Activated naive CD4-positive, alpha-beta T cell treated with anti-CD3 and anti-CD28 coated beads, Interleukin-2, amount 50 U/mL, for 16 hours (primary cell): ENCODE measurements at regions not wholly inside any gene's neighbourhood (a gene's known extent, or its start where the extent isn't known, plus 50 kb on each side); places are given as distances from the start of the nearest gene placed in this dataset.
"Not testable (repeated sequence)": the region's sequence is repeated elsewhere in the genome, so short reads cannot be mapped to it uniquely, and the experiment has no call there.

Experiments
- DNase-seq: peaks from one replicate; pipeline ENCODE4 v3.0.0-alpha.2; 2020

- no peak for DNase-seq
Observed at GRCh38 chr2:67713376-67713775, 316.2 kb downstream of the ETAA1 start.

- no peak for DNase-seq
Observed at GRCh38 chr2:67716895-67717396, 319.8 kb downstream of the ETAA1 start.

GRCh38 chr2:67717692-67718091 is 320.6 kb downstream of the ETAA1 start:
- DNase-seq = no peak

GRCh38 chr2:67719351-67719750 is 322.2 kb downstream of the ETAA1 start:
- no peak for DNase-seq

- no peak for DNase-seq
Observed at GRCh38 chr2:67721516-67721915, 324.4 kb downstream of the ETAA1 start.

- no peak for DNase-seq
Observed at GRCh38 chr2:67724261-67724660, 327.1 kb downstream of the ETAA1 start.

GRCh38 chr2:67725731-67726130 is 328.6 kb downstream of the ETAA1 start:
- DNase-seq = no peak

- no peak for DNase-seq
Observed at GRCh38 chr2:67726416-67726815, 329.3 kb downstream of the ETAA1 start.

GRCh38 chr2:67727131-67727530 is 330.0 kb downstream of the ETAA1 start:
- DNase-seq = no peak

- no peak for DNase-seq
Observed at GRCh38 chr2:67727623-67728022, 330.5 kb downstream of the ETAA1 start.

- no peak for DNase-seq
Observed at GRCh38 chr2:67729474-67729873, 332.3 kb downstream of the ETAA1 start.

GRCh38 chr2:67733517-67733916 is 329.3 kb downstream of the C1D start:
- no peak for DNase-seq

- no peak for DNase-seq
Observed at GRCh38 chr2:67752199-67752598, 310.6 kb downstream of the C1D start.

- DNase-seq = no peak
Observed at GRCh38 chr2:67752969-67753368, 309.8 kb downstream of the C1D start.

GRCh38 chr2:67755156-67755882 is 307.5 kb downstream of the C1D start:
- DNase-seq = no peak

GRCh38 chr2:67760995-67761394 is 301.8 kb downstream of the C1D start:
- no peak for DNase-seq

- DNase-seq = no peak
Observed at GRCh38 chr2:67771380-67771779, 291.4 kb downstream of the C1D start.

GRCh38 chr2:67772216-67773170 is 290.3 kb downstream of the C1D start:
- DNase-seq = no peak

GRCh38 chr2:67773851-67774250 is 289.0 kb downstream of the C1D start:
- DNase-seq = no peak

- DNase-seq = no peak
Observed at GRCh38 chr2:67776276-67776675, 286.5 kb downstream of the C1D start.

- DNase-seq = no peak
Observed at GRCh38 chr2:67777010-67777409, 285.8 kb downstream of the C1D start.

GRCh38 chr2:67777836-67778429 is 284.9 kb downstream of the C1D start:
- DNase-seq = no peak

GRCh38 chr2:67780841-67781240 is 282.0 kb downstream of the C1D start:
- DNase-seq = not testable (repeated sequence)
